ENCODE measurements at regions not wholly inside any gene's neighbourhood (a gene's known extent, or its start where the extent isn't known, plus 50 kb on each side); places are given as distances from the start of the nearest gene placed in this dataset.
"Not testable (repeated sequence)": the region's sequence is repeated elsewhere in the genome, so short reads cannot be mapped to it uniquely, and the experiment has no call there.

DNA sequence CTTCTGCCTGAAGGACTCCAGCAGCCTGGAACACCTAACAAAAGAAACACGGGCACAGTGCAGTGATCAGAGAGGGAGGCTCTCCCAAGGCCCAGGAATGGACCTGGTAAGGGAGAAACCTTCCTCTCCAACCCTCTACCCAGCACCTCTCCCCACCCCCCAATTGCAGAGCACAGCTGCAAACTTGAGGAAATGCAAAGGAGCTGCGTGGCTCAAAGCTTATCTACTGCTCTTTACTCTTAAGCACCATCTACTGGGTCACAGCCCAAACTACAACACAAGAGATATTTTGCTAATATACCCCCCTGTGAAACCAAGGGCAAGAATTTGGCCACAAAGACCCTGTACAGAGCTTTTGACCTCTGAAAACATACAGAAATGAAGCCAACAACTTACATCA is 328.3 kb downstream of the OXSM start:
- no peak for DNase-seq (ENCODE audit: low read depth)

GRCh38 chr3:26132942-26133341 is 343.1 kb downstream of the OXSM start:
- no peak for DNase-seq (ENCODE audit: low read depth)

DNA sequence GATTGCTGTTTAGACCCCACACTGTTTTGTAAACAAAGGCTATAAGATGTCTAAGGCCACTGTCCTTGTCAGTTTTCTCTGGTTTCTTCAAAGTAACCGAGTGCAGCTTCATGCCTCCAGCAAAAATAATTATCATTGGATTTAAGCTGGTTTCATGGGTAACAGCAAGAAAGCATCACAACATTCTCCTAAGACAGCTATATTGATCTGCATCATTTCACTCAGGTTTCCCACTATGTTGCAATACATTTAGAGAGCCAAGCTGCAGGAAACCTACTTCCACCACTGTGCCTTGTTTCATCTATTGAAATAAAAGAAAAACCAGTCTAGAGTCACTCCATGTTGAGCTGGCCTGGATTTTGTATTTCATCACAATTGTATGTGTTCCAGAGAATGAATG is 351.4 kb downstream of the OXSM start:
- DNase-seq (ENCODE audit: low read depth) = no peak

DNA sequence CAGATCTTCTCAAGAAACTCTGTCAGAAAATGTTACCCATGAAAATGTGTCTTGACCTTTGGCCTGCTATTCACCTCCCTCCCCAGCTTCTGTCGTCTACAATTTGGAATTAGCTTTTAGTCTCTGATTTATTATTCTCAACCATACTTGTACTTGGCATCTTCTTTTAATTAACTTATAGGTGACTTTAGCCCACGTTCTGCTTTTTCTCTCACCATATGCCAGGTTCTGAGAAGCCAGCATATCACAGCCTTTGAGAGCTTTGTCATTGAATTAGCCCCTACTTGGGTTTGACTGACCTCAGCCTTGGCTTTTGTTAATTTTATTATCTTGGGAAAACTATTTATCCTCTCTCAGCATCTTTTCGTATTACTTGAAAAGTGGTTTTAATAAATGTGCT is 355.9 kb downstream of the OXSM start:
- DNase-seq (ENCODE audit: low read depth) = no peak

DNA sequence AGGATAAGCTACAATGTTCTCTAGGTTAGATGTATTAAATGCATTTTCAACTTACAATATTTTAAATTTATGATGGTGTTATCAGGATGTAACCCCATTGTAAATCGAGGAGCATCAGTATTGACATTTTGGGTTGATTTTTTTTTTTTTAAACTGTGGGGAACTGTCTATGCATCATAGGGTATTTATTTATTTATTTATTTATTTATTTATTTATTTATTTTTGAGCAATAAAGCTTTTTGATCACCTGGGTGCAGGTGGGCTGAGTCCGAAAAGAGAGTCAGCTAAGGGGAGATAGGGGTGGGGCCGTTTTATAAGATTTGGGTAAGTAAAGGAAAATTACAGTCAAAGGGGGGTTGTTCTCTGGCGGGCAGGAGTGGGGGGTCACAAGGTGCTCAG is 367.5 kb downstream of the OXSM start:
- not testable (repeated sequence) for DNase-seq (ENCODE audit: low read depth)

DNA sequence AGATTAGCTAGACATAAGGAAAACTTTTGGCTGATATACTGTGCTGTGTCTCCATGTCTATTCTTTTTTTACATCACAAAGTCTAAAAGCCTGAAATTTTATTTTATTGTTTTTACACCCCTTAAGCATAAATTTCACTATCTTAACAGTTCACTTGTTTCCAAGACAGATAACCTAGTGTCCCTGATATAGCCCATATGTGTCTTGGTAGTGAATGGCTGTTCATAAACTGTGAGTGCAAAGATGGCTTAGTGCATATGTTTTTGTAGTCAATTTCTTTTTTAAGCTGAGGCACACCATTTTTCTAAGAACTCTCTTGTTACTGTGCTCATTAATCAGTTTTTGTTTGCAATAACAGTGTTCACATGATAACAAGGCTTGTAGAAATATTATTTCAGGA is 381.1 kb downstream of the OXSM start:
- DNase-seq (ENCODE audit: low read depth) = no peak

DNA sequence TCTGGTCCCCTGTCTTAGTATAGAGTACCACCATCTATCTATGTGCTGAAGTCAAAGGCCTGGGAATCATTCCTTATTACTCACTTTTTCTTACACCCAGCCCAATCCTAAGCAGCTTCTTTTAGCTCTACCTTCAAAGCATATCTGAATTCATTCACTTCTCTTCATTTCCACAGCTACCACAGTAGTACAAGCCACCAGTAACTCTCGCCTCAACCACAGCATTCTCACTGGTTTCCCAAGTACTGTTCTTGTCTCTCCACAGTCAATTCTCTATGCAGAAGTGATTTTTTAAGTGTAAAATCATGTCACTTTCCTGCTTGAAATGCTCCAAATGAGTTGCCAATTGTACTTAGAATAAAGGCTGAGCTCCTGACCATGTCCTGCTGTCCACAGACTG is 401.7 kb downstream of the OXSM start:
- DNase-seq (ENCODE audit: low read depth) = no peak

DNA sequence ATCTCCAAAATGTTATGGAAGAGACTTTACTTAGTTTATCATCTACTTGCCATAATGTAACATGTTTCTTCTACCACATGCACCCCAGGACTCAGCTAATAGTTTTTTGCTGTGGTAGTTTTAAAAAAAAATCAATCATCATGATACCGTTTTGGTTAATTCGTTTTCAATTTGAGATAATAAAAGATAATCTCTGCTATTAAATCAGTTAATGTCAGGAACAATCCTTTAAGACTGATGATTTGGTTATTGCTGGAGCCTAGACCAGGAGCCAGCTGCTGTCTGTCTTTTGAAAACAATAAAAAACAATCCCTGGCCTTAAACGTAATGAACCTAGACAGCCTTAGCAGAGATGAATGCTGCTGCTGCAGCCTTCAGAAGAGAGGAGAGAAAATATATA is 403.7 kb downstream of the OXSM start:
- no peak for DNase-seq (ENCODE audit: low read depth)

- no peak for DNase-seq (ENCODE audit: low read depth)
Measured at GRCh38 chr3:26196781-26197180, 406.9 kb downstream of the OXSM start.

GRCh38 chr3:26198609-26199008 is 408.7 kb downstream of the OXSM start:
- DNase-seq (ENCODE audit: low read depth) = no peak

DNA sequence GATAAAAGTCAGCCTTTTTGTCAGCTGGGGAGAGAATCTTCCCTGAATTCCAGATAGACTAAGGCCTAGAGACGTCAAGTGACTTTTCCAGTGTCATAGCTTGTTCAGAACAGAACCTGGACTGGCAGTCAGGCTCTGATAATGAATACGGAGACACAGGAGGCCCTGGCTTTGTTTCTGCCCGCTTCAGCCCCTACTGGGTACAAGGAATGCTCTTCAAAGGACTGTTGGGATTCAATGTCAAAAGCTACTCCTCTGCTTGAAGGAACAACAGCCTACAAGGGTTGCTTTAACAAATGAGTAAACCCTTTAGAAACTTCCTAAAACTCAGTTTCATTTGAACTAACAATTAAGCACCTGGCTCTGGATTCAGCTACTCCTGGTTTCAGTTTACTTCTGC is 412.3 kb downstream of the OXSM start:
- DNase-seq (ENCODE audit: low read depth) = no peak

GRCh38 chr3:26205475-26205874 is 415.6 kb downstream of the OXSM start:
- no peak for DNase-seq (ENCODE audit: low read depth)

GRCh38 chr3:26208201-26208600 is 414.4 kb upstream of the LRRC3B start:
- DNase-seq (ENCODE audit: low read depth) = no peak

GRCh38 chr3:26229801-26230200 is 392.8 kb upstream of the LRRC3B start:
- no peak for DNase-seq (ENCODE audit: low read depth)

GRCh38 chr3:26233374-26233773 is 389.2 kb upstream of the LRRC3B start:
- DNase-seq (ENCODE audit: low read depth) = no peak

- DNase-seq (ENCODE audit: low read depth) = no peak
Measured at GRCh38 chr3:26236531-26236930, 386.0 kb upstream of the LRRC3B start.

- DNase-seq (ENCODE audit: low read depth) = no peak
Measured at GRCh38 chr3:26237036-26237682, 385.4 kb upstream of the LRRC3B start.

- DNase-seq (ENCODE audit: low read depth) = not testable (repeated sequence)
Measured at GRCh38 chr3:26244586-26244985, 378.0 kb upstream of the LRRC3B start.

DNA sequence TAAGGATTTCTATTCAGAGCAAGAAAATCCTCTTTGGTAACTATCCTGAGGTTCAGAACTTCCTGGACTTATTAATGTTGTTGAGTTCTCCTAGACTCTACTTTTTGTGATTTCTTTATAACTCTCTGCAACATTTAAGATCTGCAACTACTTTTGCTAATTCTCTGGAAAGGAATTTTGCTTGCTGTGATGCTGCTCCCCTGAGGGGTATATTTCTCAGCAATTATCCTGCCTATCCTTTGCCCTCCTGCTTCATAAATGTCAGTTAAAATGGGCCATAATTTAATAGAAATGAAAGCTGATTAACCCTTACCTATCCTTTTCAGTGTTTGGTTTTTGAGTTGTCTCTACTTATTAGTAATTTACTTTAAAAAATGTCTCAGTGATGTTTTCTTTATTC is 377.3 kb upstream of the LRRC3B start:
- no peak for DNase-seq (ENCODE audit: low read depth)

DNA sequence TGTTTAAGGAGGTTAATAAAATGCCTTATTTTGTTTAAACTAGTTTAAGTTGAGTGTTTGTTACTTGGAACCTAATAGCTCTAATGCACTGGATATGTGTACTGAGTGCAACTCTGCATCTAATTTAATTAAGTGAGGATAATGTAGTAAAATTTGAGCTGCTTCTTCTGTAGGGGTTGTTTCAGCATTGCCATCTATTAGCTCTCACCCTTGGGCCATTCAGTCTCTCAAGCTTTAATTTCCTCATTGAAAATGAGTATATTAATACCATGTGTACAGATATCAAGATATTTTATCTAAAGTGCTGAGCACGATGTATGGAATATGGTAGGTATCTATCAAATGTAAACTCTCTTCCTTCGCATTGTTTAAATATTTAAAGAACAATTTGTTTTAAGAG is 375.7 kb upstream of the LRRC3B start:
- DNase-seq (ENCODE audit: low read depth) = no peak

DNA sequence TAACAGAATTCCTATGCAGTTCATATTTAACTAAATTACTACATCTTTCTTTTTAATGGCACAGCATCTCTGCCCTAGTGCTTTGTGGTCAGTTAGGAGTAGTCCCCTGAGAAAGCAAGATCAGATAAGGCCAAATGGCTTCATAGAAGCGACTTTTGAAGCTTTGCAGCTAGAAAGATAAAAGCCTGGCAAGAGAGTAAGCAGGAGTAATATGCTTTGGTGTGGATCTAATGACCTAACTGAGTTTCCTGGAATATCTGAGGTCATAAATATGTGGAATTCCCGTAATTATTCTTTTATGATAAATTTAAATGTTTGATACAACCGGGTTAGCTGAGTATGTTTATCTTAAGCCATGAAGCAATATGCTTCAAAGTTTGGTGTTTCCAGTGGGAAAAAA is 374.9 kb upstream of the LRRC3B start:
- DNase-seq (ENCODE audit: low read depth) = no peak

GRCh38 chr3:26252001-26252400 is 370.6 kb upstream of the LRRC3B start:
- no peak for DNase-seq (ENCODE audit: low read depth)

DNA sequence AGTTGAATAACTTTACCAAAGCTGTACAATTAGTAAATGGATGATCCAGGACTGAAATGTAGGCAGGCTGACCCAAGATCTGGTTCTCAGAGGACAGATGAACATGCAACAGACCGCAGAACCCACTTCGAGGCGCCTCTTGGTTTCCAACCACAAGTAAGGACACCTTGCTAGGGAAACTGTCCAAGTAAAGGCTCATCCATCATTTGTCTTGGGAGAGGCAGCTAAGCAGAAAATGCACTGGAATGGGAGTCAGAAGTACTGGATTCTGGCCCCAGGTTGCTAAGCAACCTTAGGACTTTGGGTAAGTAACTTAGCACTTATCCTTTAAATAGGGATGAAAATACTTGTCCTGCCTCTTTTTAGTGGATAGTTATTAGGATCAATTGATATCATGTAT is 366.3 kb upstream of the LRRC3B start:
- DNase-seq (ENCODE audit: low read depth) = no peak

- DNase-seq (ENCODE audit: low read depth) = no peak
Measured at GRCh38 chr3:26259176-26259575, 363.4 kb upstream of the LRRC3B start.
